ENCODE measurements at regions not wholly inside any gene's neighbourhood (a gene's known extent, or its start where the extent isn't known, plus 50 kb on each side); places are given as distances from the start of the nearest gene placed in this dataset.

GRCh38 chr18:78564030-78564429 is 415.6 kb upstream of the SALL3 start:
- WGBS, result 78% methylated on average over 5 of the region's 7 CpGs
- H2BK12ac ChIP-seq (ENCODE audit: low read length in 2 of 2), result no peak overlapping the region
- no peak overlapping the region for H2AK5ac ChIP-seq (ENCODE audit: low read length, severe bottlenecking)
- no peak overlapping the region for H2BK120ac ChIP-seq (ENCODE audit: low read depth, low read length)
- no peak for DNase-seq
- no peaks in the 10 kb centered on the region for H3K79me1 ChIP-seq (replicated peaks; ENCODE audit: low read length, poor library complexity, severe bottlenecking)
- H3K18ac ChIP-seq (ENCODE audit: low read depth in 1 of 2, low read length in 2 of 2), result no peak overlapping the region
- H3K23ac ChIP-seq (ENCODE audit: low read length in 2 of 2), result no peak overlapping the region
- H3K9ac ChIP-seq (ENCODE audit: low read length), result no peak overlapping the region
- no peak overlapping the region for H3K14ac ChIP-seq (ENCODE audit: low read length in 2 of 2)
- H2AFZ ChIP-seq (ENCODE audit: low read depth, low read length), result no peak overlapping the region
- no peak overlapping the region for H3K4me2 ChIP-seq (ENCODE audit: low read length, poor library complexity, severe bottlenecking)
- H3K27me3 ChIP-seq (ENCODE audit: control insufficient read depth in 1 of 2, insufficient read depth in 1 of 2, low read length in 2 of 2), result no peaks in the 10 kb centered on the region
- no peaks in the 10 kb centered on the region for H3K36me3 ChIP-seq (ENCODE audit: control insufficient read depth in 1 of 2, insufficient read depth in 2 of 2, low read depth in 1 of 2, low read length in 2 of 2)
- H4K8ac ChIP-seq (ENCODE audit: low read length), result no peak overlapping the region
- no peak overlapping the region for H3K4me3 ChIP-seq (ENCODE audit: insufficient read depth in 1 of 2, low read depth in 1 of 2, low read length in 2 of 2)
- no peak overlapping the region for H2BK5ac ChIP-seq (ENCODE audit: low read depth, low read length, poor library complexity, severe bottlenecking)
- H3K27ac ChIP-seq (ENCODE audit: low read length, poor library complexity, severe bottlenecking), result no peak overlapping the region
- H3K4me1 ChIP-seq (ENCODE audit: control insufficient read depth, insufficient read depth, low read depth, low read length), result no peaks in the 10 kb centered on the region
- no peak overlapping the region for H4K91ac ChIP-seq (ENCODE audit: low read length)
- no peak overlapping the region for H2BK15ac ChIP-seq (ENCODE audit: low read depth, poor library complexity, severe bottlenecking)
- H3K9me3 ChIP-seq (ENCODE audit: control insufficient read depth, low read length), result peaks cover 36% of the 10 kb centered on the region
- H3K4ac ChIP-seq (ENCODE audit: low read depth in 1 of 2, low read length in 2 of 2), result no peak overlapping the region

- Histone ChIP-seq H2BK120ac (ENCODE audit: low read depth, low read length) (no peak overlapping the region), H3K79me1 (replicated peaks; ENCODE audit: low read length, poor library complexity, severe bottlenecking) (no peaks in the 10 kb centered on the region), H4K8ac (ENCODE audit: low read length) (no peak overlapping the region), H3K4me2 (ENCODE audit: low read length, poor library complexity, severe bottlenecking) (no peak overlapping the region), H3K9ac (ENCODE audit: low read length) (no peak overlapping the region), H2BK12ac (ENCODE audit: low read length in 2 of 2) (no peak overlapping the region), H3K9me3 (ENCODE audit: control insufficient read depth, low read length) (peaks cover 41% of the 10 kb centered on the region), H3K4ac (ENCODE audit: low read depth in 1 of 2, low read length in 2 of 2) (no peak overlapping the region), H3K14ac (ENCODE audit: low read length in 2 of 2) (no peak overlapping the region), H4K91ac (ENCODE audit: low read length) (no peak overlapping the region), H2AFZ (ENCODE audit: low read depth, low read length) (no peak overlapping the region), H3K36me3 (ENCODE audit: control insufficient read depth in 1 of 2, insufficient read depth in 2 of 2, low read depth in 1 of 2, low read length in 2 of 2) (no peaks in the 10 kb centered on the region), H3K18ac (ENCODE audit: low read depth in 1 of 2, low read length in 2 of 2) (no peak overlapping the region), H3K4me1 (ENCODE audit: control insufficient read depth, insufficient read depth, low read depth, low read length) (no peaks in the 10 kb centered on the region), H3K4me3 (ENCODE audit: insufficient read depth in 1 of 2, low read depth in 1 of 2, low read length in 2 of 2) (no peak overlapping the region), H2AK5ac (ENCODE audit: low read length, severe bottlenecking) (no peak overlapping the region), H3K23ac (ENCODE audit: low read length in 2 of 2) (no peak overlapping the region), H3K27ac (ENCODE audit: low read length, poor library complexity, severe bottlenecking) (no peak overlapping the region), H3K27me3 (ENCODE audit: control insufficient read depth in 1 of 2, insufficient read depth in 1 of 2, low read length in 2 of 2) (no peaks in the 10 kb centered on the region), H2BK5ac (ENCODE audit: low read depth, low read length, poor library complexity, severe bottlenecking) (no peak overlapping the region), H2BK15ac (ENCODE audit: low read depth, poor library complexity, severe bottlenecking) (no peak overlapping the region)
- WGBS, result 79% methylated on average over 14 of the region's 14 CpGs
- DNase-seq, result no peak
Observed at GRCh38 chr18:78564518-78564917, 415.1 kb upstream of the SALL3 start.

- H4K91ac ChIP-seq (ENCODE audit: low read length), result no peak overlapping the region
- H3K79me1 ChIP-seq (replicated peaks; ENCODE audit: low read length, poor library complexity, severe bottlenecking), result no peaks in the 10 kb centered on the region
- no peak overlapping the region for H3K23ac ChIP-seq (ENCODE audit: low read length in 2 of 2)
- no peak overlapping the region for H3K27ac ChIP-seq (ENCODE audit: low read length, poor library complexity, severe bottlenecking)
- no peak overlapping the region for H3K18ac ChIP-seq (ENCODE audit: low read depth in 1 of 2, low read length in 2 of 2)
- peaks cover 46% of the 10 kb centered on the region for H3K9me3 ChIP-seq (ENCODE audit: control insufficient read depth, low read length)
- H3K4me3 ChIP-seq (ENCODE audit: insufficient read depth in 1 of 2, low read depth in 1 of 2, low read length in 2 of 2), result no peak overlapping the region
- H3K9ac ChIP-seq (ENCODE audit: low read length), result no peak overlapping the region
- no peak overlapping the region for H4K8ac ChIP-seq (ENCODE audit: low read length)
- H3K4me1 ChIP-seq (ENCODE audit: control insufficient read depth, insufficient read depth, low read depth, low read length), result no peaks in the 10 kb centered on the region
- no peak overlapping the region for H2BK120ac ChIP-seq (ENCODE audit: low read depth, low read length)
- H3K14ac ChIP-seq (ENCODE audit: low read length in 2 of 2), result no peak overlapping the region
- H2BK5ac ChIP-seq (ENCODE audit: low read depth, low read length, poor library complexity, severe bottlenecking), result no peak overlapping the region
- no peak overlapping the region for H2BK15ac ChIP-seq (ENCODE audit: low read depth, poor library complexity, severe bottlenecking)
- no peak overlapping the region for H2AK5ac ChIP-seq (ENCODE audit: low read length, severe bottlenecking)
- no peak overlapping the region for H2BK12ac ChIP-seq (ENCODE audit: low read length in 2 of 2)
- 65% methylated on average over 5 of the region's 5 CpGs for WGBS
- no peak for DNase-seq
- no peak overlapping the region for H2AFZ ChIP-seq (ENCODE audit: low read depth, low read length)
- H3K4me2 ChIP-seq (ENCODE audit: low read length, poor library complexity, severe bottlenecking), result no peak overlapping the region
- H3K4ac ChIP-seq (ENCODE audit: low read depth in 1 of 2, low read length in 2 of 2), result no peak overlapping the region
- no peaks in the 10 kb centered on the region for H3K27me3 ChIP-seq (ENCODE audit: control insufficient read depth in 1 of 2, insufficient read depth in 1 of 2, low read length in 2 of 2)
- no peaks in the 10 kb centered on the region for H3K36me3 ChIP-seq (ENCODE audit: control insufficient read depth in 1 of 2, insufficient read depth in 2 of 2, low read depth in 1 of 2, low read length in 2 of 2)
Observed at GRCh38 chr18:78565240-78565639, 414.4 kb upstream of the SALL3 start.

DNA sequence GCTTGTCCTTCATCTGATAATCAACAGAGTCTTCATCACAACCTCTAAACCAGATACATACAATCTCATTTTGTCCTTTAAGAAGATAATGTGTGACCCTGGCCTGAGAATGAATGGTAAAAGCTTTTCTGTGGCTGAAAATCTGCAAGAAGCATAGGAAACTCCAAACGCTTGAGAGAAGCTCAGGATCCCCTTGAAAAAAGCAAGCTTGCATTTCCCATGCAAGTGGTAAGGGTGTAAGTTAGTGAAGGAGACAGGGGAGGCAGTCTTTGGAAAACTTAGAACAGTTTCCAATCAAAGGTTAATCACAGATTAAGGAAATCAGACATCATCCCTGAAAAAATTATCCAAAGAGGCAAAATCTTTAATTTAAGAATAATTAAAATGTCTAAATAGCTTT is 413.6 kb upstream of the SALL3 start:
- H3K27me3 ChIP-seq (ENCODE audit: control insufficient read depth in 1 of 2, insufficient read depth in 1 of 2, low read length in 2 of 2), result no peaks in the 10 kb centered on the region
- no peaks in the 10 kb centered on the region for H3K4me1 ChIP-seq (ENCODE audit: control insufficient read depth, insufficient read depth, low read depth, low read length)
- H3K18ac ChIP-seq (ENCODE audit: low read depth in 1 of 2, low read length in 2 of 2), result no peak overlapping the region
- H3K9ac ChIP-seq (ENCODE audit: low read length), result no peak overlapping the region
- H3K27ac ChIP-seq (ENCODE audit: low read length, poor library complexity, severe bottlenecking), result no peak overlapping the region
- no peaks in the 10 kb centered on the region for H3K36me3 ChIP-seq (ENCODE audit: control insufficient read depth in 1 of 2, insufficient read depth in 2 of 2, low read depth in 1 of 2, low read length in 2 of 2)
- 76% methylated on average over 1 of the region's 1 CpG for WGBS
- H3K9me3 ChIP-seq (ENCODE audit: control insufficient read depth, low read length), result peaks cover 53% of the 10 kb centered on the region
- no peak overlapping the region for H2AFZ ChIP-seq (ENCODE audit: low read depth, low read length)
- no peak overlapping the region for H3K4me3 ChIP-seq (ENCODE audit: insufficient read depth in 1 of 2, low read depth in 1 of 2, low read length in 2 of 2)
- no peak overlapping the region for H2AK5ac ChIP-seq (ENCODE audit: low read length, severe bottlenecking)
- H4K8ac ChIP-seq (ENCODE audit: low read length), result no peak overlapping the region
- no peak overlapping the region for H4K91ac ChIP-seq (ENCODE audit: low read length)
- H2BK120ac ChIP-seq (ENCODE audit: low read depth, low read length), result no peak overlapping the region
- no peak overlapping the region for H3K14ac ChIP-seq (ENCODE audit: low read length in 2 of 2)
- H2BK15ac ChIP-seq (ENCODE audit: low read depth, poor library complexity, severe bottlenecking), result no peak overlapping the region
- no peak overlapping the region for H3K4me2 ChIP-seq (ENCODE audit: low read length, poor library complexity, severe bottlenecking)
- no peak overlapping the region for H3K4ac ChIP-seq (ENCODE audit: low read depth in 1 of 2, low read length in 2 of 2)
- H3K79me1 ChIP-seq (replicated peaks; ENCODE audit: low read length, poor library complexity, severe bottlenecking), result no peaks in the 10 kb centered on the region
- no peak overlapping the region for H3K23ac ChIP-seq (ENCODE audit: low read length in 2 of 2)
- DNase-seq, result no peak
- H2BK12ac ChIP-seq (ENCODE audit: low read length in 2 of 2), result no peak overlapping the region
- H2BK5ac ChIP-seq (ENCODE audit: low read depth, low read length, poor library complexity, severe bottlenecking), result no peak overlapping the region

Data from mesenchymal stem cell (in vitro differentiated cells and primary cell).